Endothelial cell of hepatic sinusoid (primary cell): ENCODE measurements at regions not wholly inside any gene's neighbourhood (a gene's known extent, or its start where the extent isn't known, plus 50 kb on each side); places are given as distances from the start of the nearest gene placed in this dataset.

ENCODE experiments used
- in situ Hi-C: cut with HindIII; loops from 2 replicates; pipeline ENCODE4 v1.10.0; 2017; ENCODE audit warnings: low sequenced_read_pairs

DNA sequence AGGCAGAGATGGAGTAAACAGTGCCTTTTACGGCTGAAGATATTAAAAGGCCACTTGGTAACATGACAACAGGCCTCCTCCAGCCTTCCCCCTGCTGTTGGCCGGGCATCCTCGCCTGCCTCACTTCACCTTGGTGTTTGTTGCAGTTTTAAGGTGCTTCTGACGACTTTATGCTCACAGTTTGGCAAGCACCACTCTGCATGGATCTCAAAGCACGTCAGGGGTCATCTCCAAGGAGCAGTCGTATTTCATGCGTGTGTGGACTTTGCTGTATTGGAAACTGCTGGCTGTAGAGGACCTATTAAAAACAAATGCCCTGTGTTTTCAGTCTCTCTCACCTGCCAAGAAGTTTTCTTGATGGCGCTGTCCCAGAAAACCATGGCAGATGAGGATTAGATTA is 483.1 kb downstream of the RPS24 start:
- in situ Hi-C loops: no loop called here

DNA sequence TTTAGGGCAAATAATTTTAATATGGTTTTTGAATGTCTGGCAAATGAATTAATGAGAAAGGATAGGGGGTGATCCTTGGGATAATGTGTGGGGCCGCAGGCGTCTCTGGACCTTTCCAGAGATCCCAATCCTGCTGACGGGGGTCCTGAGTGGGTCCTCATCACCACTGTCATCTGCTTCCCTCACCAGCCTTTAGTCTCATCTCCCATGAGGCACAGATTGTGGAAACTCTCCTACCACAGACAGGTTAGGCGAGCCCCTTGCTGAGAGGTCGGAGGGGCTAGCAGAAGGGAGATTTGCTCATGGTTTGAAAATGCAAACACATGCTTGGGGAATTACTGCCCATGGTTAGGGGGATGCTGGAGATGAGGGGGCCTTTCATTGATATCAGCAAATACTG is 484.6 kb downstream of the RPS24 start:
- in situ Hi-C loops: no loop called here

DNA sequence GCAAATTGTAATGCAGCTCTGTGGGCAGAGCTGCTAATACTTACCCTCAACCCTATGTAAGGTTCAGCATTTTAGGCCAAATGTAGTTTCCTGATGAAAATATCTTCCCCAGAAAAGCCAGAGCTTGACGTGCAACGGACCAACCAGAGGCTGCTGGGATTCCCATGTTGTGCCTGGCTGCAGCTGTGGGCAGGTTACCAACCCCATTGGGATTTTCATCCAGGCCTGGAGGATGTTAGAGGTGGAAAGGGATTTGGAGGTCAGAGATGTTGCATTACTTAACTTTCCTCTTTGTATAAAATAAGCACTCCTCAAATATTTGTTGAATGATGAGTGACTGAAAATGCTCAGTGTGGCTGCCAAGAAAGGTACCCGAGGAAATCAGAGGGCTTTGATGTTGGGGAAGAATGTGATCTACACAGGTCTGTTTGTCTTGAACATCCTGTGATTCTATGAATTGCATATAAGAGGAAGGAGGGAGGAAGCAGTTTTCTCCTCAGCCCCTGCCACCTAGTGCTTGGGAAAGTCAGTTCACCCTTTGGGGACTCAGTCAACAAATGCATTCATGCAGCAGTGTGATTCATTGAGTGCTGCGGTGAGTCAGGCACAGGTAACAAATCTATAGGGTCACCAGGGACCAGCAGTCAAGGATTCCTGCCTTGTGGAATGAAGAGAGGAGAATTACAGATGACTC is 487.2 kb downstream of the RPS24 start:
- in situ Hi-C loops: no loop called here

- in situ Hi-C loops: no loop called here
These were observed 489.8 kb downstream of the RPS24 start for GRCh38 chr10:78523453-78523852.

DNA sequence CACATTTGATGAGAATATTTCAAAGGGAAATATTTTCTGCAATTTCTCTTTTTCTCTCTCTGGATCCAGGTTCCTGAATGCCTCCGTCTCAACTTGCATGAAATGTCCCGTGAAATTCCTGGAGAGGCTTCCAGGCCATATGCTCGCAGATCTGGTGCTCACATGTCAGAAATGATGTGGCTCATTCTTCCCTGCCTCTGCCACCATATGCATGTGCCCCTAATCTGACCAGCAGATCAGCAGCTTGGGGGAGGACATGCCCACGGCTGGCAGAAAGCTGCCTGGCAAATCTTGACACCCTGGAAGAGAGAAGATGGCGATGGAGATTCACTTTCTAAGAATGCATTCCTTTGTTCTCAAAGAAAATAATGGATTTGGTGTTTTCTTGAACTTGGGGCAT is 490.7 kb downstream of the RPS24 start:
- in situ Hi-C loops: no loop called here

DNA sequence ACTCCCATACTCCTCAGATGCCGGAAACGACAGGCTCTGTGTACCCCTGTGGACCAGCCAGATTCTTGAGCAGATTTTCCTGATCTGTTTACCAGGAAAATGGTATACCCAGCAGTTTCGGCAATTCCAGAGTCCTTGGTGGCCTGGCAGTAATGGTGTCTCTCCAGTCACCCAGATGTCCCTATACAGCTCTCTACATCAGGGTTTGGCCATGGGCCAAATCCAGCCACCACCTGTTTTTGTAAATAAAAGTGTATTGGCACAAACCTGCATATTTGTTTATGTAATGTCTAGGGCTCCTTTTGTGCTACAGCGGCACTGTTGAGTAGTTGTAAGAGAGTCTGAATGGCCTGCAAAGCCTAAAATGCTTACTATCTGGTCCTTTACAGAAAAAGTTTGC is 491.3 kb downstream of the RPS24 start:
- in situ Hi-C loops: no loop called here

- in situ Hi-C loops: no loop called here
These were observed 492.7 kb downstream of the RPS24 start for GRCh38 chr10:78526347-78526746.

DNA sequence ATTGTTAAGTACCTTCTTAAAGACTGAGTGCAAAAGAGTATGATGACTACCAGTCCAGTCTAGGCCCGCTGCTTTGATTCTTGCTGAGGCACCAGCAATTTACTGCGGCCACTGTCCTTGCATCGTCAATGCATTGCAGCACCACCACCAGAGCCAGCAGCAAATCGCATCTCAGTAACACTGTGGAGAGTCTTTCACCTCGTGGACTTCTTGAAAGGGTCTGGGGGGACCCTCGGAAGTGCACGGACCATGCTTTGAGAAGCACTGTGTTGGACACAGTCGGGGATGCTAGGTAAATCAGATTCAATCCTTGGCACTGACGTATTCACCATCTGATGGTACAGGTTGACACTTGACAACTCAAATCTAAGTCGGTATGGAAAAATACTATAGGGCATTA is 493.6 kb downstream of the RPS24 start:
- in situ Hi-C loops: no loop called here

DNA sequence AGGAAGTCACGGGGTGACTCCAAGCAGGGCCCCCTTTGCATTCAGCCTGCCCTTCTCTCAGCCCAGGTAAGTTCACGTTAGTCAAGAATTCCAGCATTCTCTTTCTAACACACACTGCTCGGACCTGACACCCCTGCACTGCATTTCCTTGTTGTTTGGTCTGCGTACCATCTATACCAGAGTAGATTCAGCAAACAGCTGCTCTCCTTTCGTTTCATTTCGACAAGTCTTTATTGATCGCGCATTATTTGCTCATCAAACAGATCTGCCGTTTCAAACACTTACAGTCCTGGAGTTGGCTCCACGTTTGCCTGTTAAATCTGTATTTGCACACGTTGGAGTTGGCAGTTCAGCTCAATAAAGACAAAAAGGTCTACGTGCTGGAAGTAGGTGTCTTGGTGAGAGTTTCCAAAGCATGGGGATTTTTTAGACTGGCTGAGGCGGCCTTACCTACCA is 495.1 kb downstream of the RPS24 start:
- in situ Hi-C loops: no loop called here

GRCh38 chr10:78529262-78529661 is 495.6 kb downstream of the RPS24 start:
- in situ Hi-C loops: no loop called here

DNA sequence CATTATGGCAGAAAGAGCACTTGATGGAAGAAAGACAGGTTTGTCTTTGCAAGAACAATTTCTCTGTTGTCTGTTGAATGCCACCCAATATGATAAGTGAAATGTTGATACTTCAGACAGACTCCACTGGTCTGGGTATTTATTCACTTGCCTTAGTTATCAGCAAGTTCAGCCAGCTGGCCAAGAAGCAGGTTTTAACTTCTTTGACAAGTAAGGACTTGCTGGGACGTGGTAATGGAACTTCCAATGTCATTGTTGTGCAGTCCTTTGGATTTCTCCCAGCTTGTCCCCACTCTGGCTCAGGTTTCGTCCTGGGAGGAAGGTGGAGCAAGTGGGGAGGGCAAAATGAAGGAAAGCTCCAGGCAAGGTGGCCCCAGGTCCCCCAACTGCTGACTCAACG is 497.4 kb downstream of the RPS24 start:
- in situ Hi-C loops: no loop called here

GRCh38 chr10:78532480-78533042 is 498.9 kb downstream of the RPS24 start:
- in situ Hi-C loops: no loop called here

DNA sequence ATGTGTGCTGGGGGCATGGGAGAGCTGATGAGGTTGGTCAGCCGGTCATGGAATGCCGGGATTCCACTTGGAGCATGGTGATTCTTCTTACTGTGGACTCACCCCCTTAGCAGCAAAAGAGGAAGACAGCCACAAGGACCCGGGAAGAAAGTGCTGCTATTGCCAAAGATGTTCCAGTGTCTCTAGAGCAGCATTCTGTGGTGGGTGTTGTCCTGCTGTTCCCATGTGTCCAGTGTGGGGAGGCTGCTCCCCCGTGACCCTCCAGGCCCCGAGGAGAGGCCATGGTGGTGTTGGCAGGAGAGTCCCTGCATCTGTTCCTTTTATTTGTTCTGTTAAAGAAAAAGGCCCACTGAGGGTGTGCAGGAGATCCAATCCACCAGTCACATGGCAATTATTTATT is 499.4 kb downstream of the RPS24 start:
- in situ Hi-C loops: no loop called here

DNA sequence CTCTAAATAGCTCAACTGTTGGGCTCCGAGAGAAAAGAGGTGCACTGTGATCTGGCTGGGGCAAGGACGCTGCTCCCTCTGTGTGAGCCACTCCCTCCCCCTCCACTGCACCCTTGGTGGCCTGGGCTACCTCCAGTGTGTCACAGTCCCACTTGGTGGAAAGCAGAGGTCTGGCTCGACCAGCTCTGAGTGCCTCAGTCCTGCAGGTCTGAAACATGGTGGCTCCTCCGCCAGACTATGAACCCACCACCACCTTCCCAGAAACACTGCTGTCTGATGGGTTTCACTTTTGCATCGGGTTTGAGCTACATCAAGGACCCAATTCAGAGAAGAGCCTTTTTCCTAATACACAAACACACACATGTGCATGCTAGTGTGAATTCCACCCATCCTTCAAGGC is 500.1 kb downstream of the RPS24 start:
- in situ Hi-C loops: no loop called here

DNA sequence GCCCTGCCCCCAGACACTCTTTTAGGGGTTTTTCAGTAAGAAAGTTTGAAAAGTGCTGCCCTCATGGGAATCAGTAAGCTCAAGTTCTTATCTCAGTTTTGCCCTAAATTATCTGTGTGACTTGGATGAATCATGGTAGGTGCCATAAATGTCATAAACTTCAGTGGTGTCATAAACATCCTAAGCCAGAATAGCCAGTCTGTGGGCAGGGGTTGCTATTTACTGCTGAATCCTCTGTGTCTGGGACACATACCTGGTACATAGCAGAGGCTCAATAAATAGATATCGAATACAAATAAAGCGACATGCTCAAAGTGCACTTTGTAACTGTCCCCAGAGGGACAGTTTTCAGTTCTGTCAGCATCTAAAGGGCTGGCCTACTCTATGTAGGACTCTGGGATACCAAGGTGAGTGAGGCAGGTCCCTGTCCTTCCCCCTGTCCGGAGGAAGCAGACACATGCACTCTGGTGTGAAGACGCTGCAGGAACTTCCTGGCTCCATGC is 502.1 kb downstream of the RPS24 start:
- in situ Hi-C loops: no loop called here

GRCh38 chr10:78537018-78537417 is 503.4 kb downstream of the RPS24 start:
- in situ Hi-C loops: no loop called here

GRCh38 chr10:78539247-78539766 is 505.6 kb downstream of the RPS24 start:
- in situ Hi-C loops: no loop called here

DNA sequence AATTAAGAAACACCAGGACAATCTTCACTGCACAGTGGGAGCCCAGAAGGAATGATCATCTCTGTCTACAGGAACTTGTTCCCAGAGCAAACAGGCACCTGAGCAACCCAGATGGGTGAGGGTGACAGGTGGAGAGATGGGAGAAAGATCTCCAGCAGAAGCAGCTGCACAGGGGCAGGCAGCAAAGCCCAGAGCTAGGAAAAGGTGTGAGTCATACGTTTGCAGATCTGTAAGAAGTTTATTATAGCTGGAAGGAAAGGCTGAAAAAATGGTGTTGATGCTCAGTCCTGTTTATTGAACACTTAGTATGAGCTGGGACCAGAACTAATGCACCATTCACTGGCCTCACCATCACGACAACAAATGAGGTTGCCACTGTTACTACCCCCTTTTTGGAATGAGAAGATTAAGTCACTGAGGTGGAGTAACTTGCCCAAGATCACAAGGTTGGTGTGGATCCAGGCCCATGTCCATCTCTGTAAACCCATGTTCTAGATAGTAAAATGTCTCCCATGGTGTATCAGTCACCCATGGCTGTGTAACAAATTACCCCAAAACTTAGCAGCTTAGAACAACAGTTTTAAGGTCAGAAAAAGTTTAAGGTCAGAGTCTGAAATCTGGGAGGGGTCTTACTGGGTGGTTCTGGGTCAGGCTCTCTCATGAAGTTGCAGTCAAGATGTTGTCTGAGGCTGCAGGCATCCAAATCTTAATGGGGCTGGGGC is 506.9 kb downstream of the RPS24 start:
- in situ Hi-C loops: no loop called here

- in situ Hi-C loops: no loop called here
These were observed 507.9 kb downstream of the RPS24 start for GRCh38 chr10:78541481-78542140.

DNA sequence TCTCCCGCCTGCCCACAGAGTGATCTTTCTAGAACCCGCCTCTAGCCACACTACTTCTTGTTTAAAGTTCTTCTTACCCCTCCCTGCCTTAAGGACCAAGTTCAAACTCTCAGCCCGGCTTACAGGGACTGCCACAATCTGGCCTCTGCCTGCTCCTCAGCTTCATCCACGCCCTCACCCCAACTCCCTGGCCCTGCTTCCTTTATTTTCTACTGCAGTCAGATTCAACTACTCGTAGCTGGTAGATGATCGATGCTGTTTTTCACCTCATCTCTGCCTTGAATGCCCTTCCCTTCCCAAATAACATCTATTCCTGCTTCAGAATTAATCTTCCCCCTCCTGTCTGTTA is 508.5 kb downstream of the RPS24 start:
- in situ Hi-C loops: no loop called here

DNA sequence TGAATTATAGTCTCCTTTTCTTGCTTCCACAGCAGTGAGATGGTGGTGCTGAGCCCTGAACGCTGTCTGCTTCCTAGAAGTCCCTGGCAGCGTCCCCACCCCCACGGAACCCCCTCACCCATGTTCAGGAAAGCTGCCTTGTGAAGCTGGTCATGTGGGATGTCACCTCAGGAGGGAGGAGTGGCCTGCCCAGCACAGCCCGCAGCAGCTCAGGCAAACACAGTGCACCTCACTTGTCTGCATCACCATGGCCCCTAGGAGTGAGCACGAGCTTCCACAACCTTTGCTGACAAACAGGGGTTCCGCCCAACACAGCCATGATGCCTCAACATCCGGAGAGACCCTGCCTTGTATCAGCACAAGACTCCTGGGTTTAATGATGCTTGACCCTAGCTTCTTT is 508.9 kb downstream of the RPS24 start:
- in situ Hi-C loops: no loop called here
